Uterus (tissue), 2 donors: ENCODE measurements at regions not wholly inside any gene's neighbourhood (a gene's known extent, or its start where the extent isn't known, plus 50 kb on each side); places are given as distances from the start of the nearest gene placed in this dataset.

Source experiments
- POLR2A ChIP-seq, 2 donors: fragments of 450-650 bp; IDR thresholded peaks; one replicate each; pipeline ENCODE4 v1.6.1; 2016; ENCODE audit warnings: antibody characterized with exemption in 2 of 2, mild to moderate bottlenecking in 1 of 2, moderate library complexity in 1 of 2
- TF ChIP-seq, protein P1 (sequence below), 4 experiments: fragments of 200-600 bp in 2 of 4; fragments of 450-650 bp in 2 of 4; sonication (generic) in 2 of 4; IDR thresholded peaks; one replicate each; pipeline ENCODE4 v1.5.1; 2016 to 2019; ENCODE audit warnings: antibody characterized with exemption in 4 of 4, mild to moderate bottlenecking in 2 of 4, moderate library complexity in 1 of 4

DNA sequence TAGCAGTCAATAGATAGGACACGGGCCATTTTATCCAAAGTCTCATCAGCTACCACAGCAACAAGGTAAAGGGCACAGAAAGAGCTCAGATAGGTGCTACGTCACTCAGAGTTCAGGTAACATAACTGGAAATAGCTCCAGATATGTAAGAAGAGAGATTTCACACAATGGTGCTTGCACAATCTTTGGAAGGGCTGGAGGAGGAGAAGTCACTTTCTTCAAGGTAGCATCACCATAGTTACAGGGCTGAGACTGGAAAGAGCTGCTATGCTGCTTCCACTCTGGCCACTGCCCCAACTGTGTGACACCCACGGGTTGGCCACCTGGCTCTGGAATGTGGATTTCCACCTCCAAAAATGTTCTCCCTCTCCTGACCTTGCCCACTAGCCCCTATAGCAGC is 448.8 kb upstream of the THBS1 start:
- TF ChIP-seq POLR2A (IDR thresholded peaks at IDR 0.05), result no peak
- TF ChIP-seq, protein P1, sequence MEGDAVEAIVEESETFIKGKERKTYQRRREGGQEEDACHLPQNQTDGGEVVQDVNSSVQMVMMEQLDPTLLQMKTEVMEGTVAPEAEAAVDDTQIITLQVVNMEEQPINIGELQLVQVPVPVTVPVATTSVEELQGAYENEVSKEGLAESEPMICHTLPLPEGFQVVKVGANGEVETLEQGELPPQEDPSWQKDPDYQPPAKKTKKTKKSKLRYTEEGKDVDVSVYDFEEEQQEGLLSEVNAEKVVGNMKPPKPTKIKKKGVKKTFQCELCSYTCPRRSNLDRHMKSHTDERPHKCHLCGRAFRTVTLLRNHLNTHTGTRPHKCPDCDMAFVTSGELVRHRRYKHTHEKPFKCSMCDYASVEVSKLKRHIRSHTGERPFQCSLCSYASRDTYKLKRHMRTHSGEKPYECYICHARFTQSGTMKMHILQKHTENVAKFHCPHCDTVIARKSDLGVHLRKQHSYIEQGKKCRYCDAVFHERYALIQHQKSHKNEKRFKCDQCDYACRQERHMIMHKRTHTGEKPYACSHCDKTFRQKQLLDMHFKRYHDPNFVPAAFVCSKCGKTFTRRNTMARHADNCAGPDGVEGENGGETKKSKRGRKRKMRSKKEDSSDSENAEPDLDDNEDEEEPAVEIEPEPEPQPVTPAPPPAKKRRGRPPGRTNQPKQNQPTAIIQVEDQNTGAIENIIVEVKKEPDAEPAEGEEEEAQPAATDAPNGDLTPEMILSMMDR (IDR thresholded peaks at IDR 0.05), result no peak
